ENCODE measurements at regions not wholly inside any gene's neighbourhood (a gene's known extent, or its start where the extent isn't known, plus 50 kb on each side); places are given as distances from the start of the nearest gene placed in this dataset.

DNA sequence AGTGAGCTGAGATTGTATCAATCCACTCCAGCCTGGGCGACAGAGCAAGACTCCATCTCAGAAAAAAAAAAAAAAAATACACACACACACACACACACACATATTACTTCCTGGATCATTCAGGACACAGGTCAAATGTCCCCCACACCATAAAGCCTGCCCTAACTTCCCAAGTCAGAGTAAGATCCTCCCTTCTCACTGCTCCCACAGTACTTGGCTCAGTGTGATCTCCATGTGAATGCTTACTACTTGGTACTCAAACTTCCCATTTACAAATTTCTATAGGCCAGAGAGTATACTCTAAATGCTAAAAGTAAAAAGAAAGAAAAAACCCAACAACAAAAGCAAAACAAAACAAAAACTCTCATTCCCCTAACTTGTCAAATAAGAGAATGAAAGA, 386.8 kb downstream of the SLITRK6 start:
- TF ChIP-seq, protein P1, sequence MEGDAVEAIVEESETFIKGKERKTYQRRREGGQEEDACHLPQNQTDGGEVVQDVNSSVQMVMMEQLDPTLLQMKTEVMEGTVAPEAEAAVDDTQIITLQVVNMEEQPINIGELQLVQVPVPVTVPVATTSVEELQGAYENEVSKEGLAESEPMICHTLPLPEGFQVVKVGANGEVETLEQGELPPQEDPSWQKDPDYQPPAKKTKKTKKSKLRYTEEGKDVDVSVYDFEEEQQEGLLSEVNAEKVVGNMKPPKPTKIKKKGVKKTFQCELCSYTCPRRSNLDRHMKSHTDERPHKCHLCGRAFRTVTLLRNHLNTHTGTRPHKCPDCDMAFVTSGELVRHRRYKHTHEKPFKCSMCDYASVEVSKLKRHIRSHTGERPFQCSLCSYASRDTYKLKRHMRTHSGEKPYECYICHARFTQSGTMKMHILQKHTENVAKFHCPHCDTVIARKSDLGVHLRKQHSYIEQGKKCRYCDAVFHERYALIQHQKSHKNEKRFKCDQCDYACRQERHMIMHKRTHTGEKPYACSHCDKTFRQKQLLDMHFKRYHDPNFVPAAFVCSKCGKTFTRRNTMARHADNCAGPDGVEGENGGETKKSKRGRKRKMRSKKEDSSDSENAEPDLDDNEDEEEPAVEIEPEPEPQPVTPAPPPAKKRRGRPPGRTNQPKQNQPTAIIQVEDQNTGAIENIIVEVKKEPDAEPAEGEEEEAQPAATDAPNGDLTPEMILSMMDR (conservative IDR thresholded peaks at IDR 0.05; ENCODE audit: low read depth in 2 of 2), result no peak
- TF ChIP-seq, protein P2, sequence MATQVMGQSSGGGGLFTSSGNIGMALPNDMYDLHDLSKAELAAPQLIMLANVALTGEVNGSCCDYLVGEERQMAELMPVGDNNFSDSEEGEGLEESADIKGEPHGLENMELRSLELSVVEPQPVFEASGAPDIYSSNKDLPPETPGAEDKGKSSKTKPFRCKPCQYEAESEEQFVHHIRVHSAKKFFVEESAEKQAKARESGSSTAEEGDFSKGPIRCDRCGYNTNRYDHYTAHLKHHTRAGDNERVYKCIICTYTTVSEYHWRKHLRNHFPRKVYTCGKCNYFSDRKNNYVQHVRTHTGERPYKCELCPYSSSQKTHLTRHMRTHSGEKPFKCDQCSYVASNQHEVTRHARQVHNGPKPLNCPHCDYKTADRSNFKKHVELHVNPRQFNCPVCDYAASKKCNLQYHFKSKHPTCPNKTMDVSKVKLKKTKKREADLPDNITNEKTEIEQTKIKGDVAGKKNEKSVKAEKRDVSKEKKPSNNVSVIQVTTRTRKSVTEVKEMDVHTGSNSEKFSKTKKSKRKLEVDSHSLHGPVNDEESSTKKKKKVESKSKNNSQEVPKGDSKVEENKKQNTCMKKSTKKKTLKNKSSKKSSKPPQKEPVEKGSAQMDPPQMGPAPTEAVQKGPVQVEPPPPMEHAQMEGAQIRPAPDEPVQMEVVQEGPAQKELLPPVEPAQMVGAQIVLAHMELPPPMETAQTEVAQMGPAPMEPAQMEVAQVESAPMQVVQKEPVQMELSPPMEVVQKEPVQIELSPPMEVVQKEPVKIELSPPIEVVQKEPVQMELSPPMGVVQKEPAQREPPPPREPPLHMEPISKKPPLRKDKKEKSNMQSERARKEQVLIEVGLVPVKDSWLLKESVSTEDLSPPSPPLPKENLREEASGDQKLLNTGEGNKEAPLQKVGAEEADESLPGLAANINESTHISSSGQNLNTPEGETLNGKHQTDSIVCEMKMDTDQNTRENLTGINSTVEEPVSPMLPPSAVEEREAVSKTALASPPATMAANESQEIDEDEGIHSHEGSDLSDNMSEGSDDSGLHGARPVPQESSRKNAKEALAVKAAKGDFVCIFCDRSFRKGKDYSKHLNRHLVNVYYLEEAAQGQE (IDR thresholded peaks at IDR 0.05; ENCODE audit: unreplicated experiment), result no peak
